Vagina (tissue), 2 donors: ENCODE measurements at regions not wholly inside any gene's neighbourhood (a gene's known extent, or its start where the extent isn't known, plus 50 kb on each side); places are given as distances from the start of the nearest gene placed in this dataset.

Experiments
- DNase-seq, 2 donors: peaks; one replicate each; pipeline ENCODE4 v3.0.0-alpha.2; 2017; ENCODE audit errors: extremely low spot score in 2 of 2
- H3K27ac ChIP-seq: fragments of 200-600 bp; sonication (generic); one replicate; pipeline ENCODE4 v1.5.1; 2019
- H3K27me3 ChIP-seq: fragments of 200-600 bp; sonication (generic); one replicate; pipeline ENCODE4 v1.5.1; 2019
- H3K36me3 ChIP-seq, 2 donors: fragments of 200-600 bp; sonication (generic); one replicate each; pipeline ENCODE4 v1.5.1; 2017 to 2019
- H3K4me1 ChIP-seq: fragments of 200-600 bp; sonication (generic); one replicate; pipeline ENCODE4 v1.5.1; 2019
- H3K4me3 ChIP-seq, 2 donors: fragments of 200-600 bp; sonication (generic); 1 replicate in 1 of 2; 2 replicates in 1 of 2; pipeline ENCODE4 v1.5.1; 2016 to 2019
- H3K9me3 ChIP-seq: fragments of 200-600 bp; sonication (generic); one replicate; pipeline ENCODE4 v1.5.1; 2019
- CTCF ChIP-seq, 3 experiments: fragments of 450-650 bp in 2 of 3; fragments of 200-600 bp in 1 of 3; sonication (generic) in 1 of 3; IDR thresholded peaks; one replicate each; pipeline ENCODE4 v1.5.1; 2017 to 2019; ENCODE audit warnings: antibody characterized with exemption in 3 of 3, mild to moderate bottlenecking in 2 of 3, moderate library complexity in 2 of 3
- POLR2A ChIP-seq, 2 donors: fragments of 450-650 bp; IDR thresholded peaks; one replicate each; pipeline ENCODE4 v1.6.1; 2017; ENCODE audit warnings: antibody characterized with exemption in 2 of 2, mild to moderate bottlenecking in 2 of 2, moderate library complexity in 2 of 2
- POLR2AphosphoS5 ChIP-seq, 2 donors: sonication (generic); formaldehyde crosslinking; IDR thresholded peaks; one replicate each; pipeline ENCODE4 v1.9.0; 2017; ENCODE audit warnings: antibody characterized with exemption in 2 of 2, mild to moderate bottlenecking in 2 of 2, low read depth in 1 of 2; ENCODE audit not compliant: insufficient read depth in 1 of 2
- intact Hi-C: fragments of 100-400 bp; cut with DNase I; formaldehyde crosslinking; loops from one replicate; pipeline ENCODE4 v1.15.1; 2023

GRCh38 chr16:55393991-55394390 is 70.0 kb downstream of the IRX6 start:
- no peak overlapping the region for H3K4me3 ChIP-seq
- intact Hi-C loops = no loop called here
- no peaks in the 10 kb centered on the region for H3K27me3 ChIP-seq
- H3K27ac ChIP-seq = no peak overlapping the region
- no peaks in the 10 kb centered on the region for H3K4me1 ChIP-seq
- no peaks in the 10 kb centered on the region for H3K9me3 ChIP-seq
- TF ChIP-seq POLR2A (IDR thresholded peaks at IDR 0.05) (no peak), CTCF (IDR thresholded peaks at IDR 0.05) (no peak), POLR2AphosphoS5 (IDR thresholded peaks at IDR 0.05; ENCODE audit: insufficient read depth in 1 of 2, low read depth in 1 of 2) (no peak)
- no peaks in the 10 kb centered on the region for H3K36me3 ChIP-seq
- DNase-seq = no peak

GRCh38 chr16:55398762-55399161 is 74.8 kb downstream of the IRX6 start:
- no peaks in the 10 kb centered on the region for H3K27me3 ChIP-seq
- no peaks in the 10 kb centered on the region for H3K36me3 ChIP-seq
- no peak for TF ChIP-seq POLR2AphosphoS5 (IDR thresholded peaks at IDR 0.05; ENCODE audit: insufficient read depth in 1 of 2, low read depth in 1 of 2)
- no peak for TF ChIP-seq CTCF (IDR thresholded peaks at IDR 0.05)
- no peak for TF ChIP-seq POLR2A (IDR thresholded peaks at IDR 0.05)
- H3K9me3 ChIP-seq = no peaks in the 10 kb centered on the region
- no peak overlapping the region for H3K27ac ChIP-seq
- H3K4me1 ChIP-seq = no peaks in the 10 kb centered on the region
- peak in 1 of 2 donors; percentile 49 for DNase-seq
- no peak overlapping the region for H3K4me3 ChIP-seq
- intact Hi-C loops = no loop called here

GRCh38 chr16:55399911-55400310 is 75.9 kb downstream of the IRX6 start:
- no peak overlapping the region for H3K4me3 ChIP-seq
- no peak for DNase-seq
- H3K27me3 ChIP-seq = no peaks in the 10 kb centered on the region
- H3K9me3 ChIP-seq = no peaks in the 10 kb centered on the region
- no peak overlapping the region for H3K27ac ChIP-seq
- intact Hi-C loops = no loop called here
- no peaks in the 10 kb centered on the region for H3K36me3 ChIP-seq
- no peak for TF ChIP-seq POLR2AphosphoS5 (IDR thresholded peaks at IDR 0.05; ENCODE audit: insufficient read depth in 1 of 2, low read depth in 1 of 2)
- TF ChIP-seq POLR2A (IDR thresholded peaks at IDR 0.05) = no peak
- no peak for TF ChIP-seq CTCF (IDR thresholded peaks at IDR 0.05)
- no peaks in the 10 kb centered on the region for H3K4me1 ChIP-seq

GRCh38 chr16:55401046-55401445 is 77.0 kb downstream of the IRX6 start:
- Histone ChIP-seq H3K9me3 (no peaks in the 10 kb centered on the region), H3K36me3 (no peaks in the 10 kb centered on the region), H3K4me1 (no peaks in the 10 kb centered on the region), H3K4me3 (no peak overlapping the region), H3K27me3 (no peaks in the 10 kb centered on the region), H3K27ac (no peak overlapping the region)
- DNase-seq = peak in 1 of 2 donors; percentile 40
- intact Hi-C loops = no loop called here
- no peak for TF ChIP-seq CTCF (IDR thresholded peaks at IDR 0.05)
- no peak for TF ChIP-seq POLR2A (IDR thresholded peaks at IDR 0.05)
- TF ChIP-seq POLR2AphosphoS5 (IDR thresholded peaks at IDR 0.05; ENCODE audit: insufficient read depth in 1 of 2, low read depth in 1 of 2) = no peak

- no peak for TF ChIP-seq POLR2AphosphoS5 (IDR thresholded peaks at IDR 0.05; ENCODE audit: insufficient read depth in 1 of 2, low read depth in 1 of 2)
- H3K4me3 ChIP-seq = no peak overlapping the region
- no peaks in the 10 kb centered on the region for H3K27me3 ChIP-seq
- no peaks in the 10 kb centered on the region for H3K36me3 ChIP-seq
- H3K27ac ChIP-seq = no peak overlapping the region
- no peaks in the 10 kb centered on the region for H3K9me3 ChIP-seq
- H3K4me1 ChIP-seq = no peaks in the 10 kb centered on the region
- peak in 1 of 2 donors; percentile 46 for DNase-seq
- intact Hi-C loops = no loop called here
These were observed 75.5 kb upstream of the MMP2 start for GRCh38 chr16:55403464-55403863.

GRCh38 chr16:55406651-55407050 is 72.3 kb upstream of the MMP2 start:
- Histone ChIP-seq H3K27ac (no peak overlapping the region), H3K4me1 (no peaks in the 10 kb centered on the region), H3K27me3 (no peaks in the 10 kb centered on the region), H3K4me3 (no peak overlapping the region), H3K9me3 (no peaks in the 10 kb centered on the region), H3K36me3 (no peaks in the 10 kb centered on the region)
- no peak for TF ChIP-seq POLR2A (IDR thresholded peaks at IDR 0.05)
- TF ChIP-seq POLR2AphosphoS5 (IDR thresholded peaks at IDR 0.05; ENCODE audit: insufficient read depth in 1 of 2, low read depth in 1 of 2) = no peak
- no peak for TF ChIP-seq CTCF (IDR thresholded peaks at IDR 0.05)
- intact Hi-C loops = no loop called here
- DNase-seq = no peak
